ENCODE measurements at regions not wholly inside any gene's neighbourhood (a gene's known extent, or its start where the extent isn't known, plus 50 kb on each side); places are given as distances from the start of the nearest gene placed in this dataset.

- CTCF ChIA-PET, result no interaction called here
- POLR2A ChIA-PET, result no interaction called here
- H3K9me3 ChIP-seq (ENCODE audit: control insufficient read depth, insufficient read depth, low read depth, low read length), result no peaks in the 10 kb centered on the region
- H3K36me3 ChIP-seq (ENCODE audit: control insufficient read depth in 2 of 2, insufficient read depth in 1 of 2, low read length in 2 of 2), result no peaks in the 10 kb centered on the region
- no peaks in the 10 kb centered on the region for H3K4me1 ChIP-seq (ENCODE audit: control insufficient read depth, insufficient read depth, low read length)
- no peak overlapping the region for H3K27ac ChIP-seq (ENCODE audit: extremely low read depth, low read depth, low read length)
- no peak for TF ChIP-seq YY2 (tag by site-specific recombination; IDR thresholded peaks at IDR 0.05)
- no peak for TF ChIP-seq ZNF114 (tag by site-specific recombination; IDR thresholded peaks at IDR 0.05)
- no peak overlapping the region for H3K4me3 ChIP-seq (ENCODE audit: low read depth, low read length)
Observed at GRCh38 chr21:14744368-14744767, 198.3 kb upstream of the SAMSN1 start.

GRCh38 chr21:14742119-14742518 lies 196.0 kb upstream of the SAMSN1 start:
- H3K36me3 ChIP-seq (ENCODE audit: control insufficient read depth in 2 of 2, insufficient read depth in 1 of 2, low read length in 2 of 2), result no peaks in the 10 kb centered on the region
- ChIA-PET CTCF (interaction anchor here (0.7 to 1.1 kb wide), 2 partner anchors 13 to 32 kb away, joined by 3 read pairs; no protein-coding TSS in a partner anchor), POLR2A (no interaction called here)
- H3K9me3 ChIP-seq (ENCODE audit: control insufficient read depth, insufficient read depth, low read depth, low read length), result no peaks in the 10 kb centered on the region
- TF ChIP-seq ZNF747 (tag by site-specific recombination; IDR thresholded peaks at IDR 0.05) (no peak), ZNF169 (tag by site-specific recombination; IDR thresholded peaks at IDR 0.05) (no peak)
- H3K27ac ChIP-seq (ENCODE audit: extremely low read depth, low read depth, low read length), result no peak overlapping the region
- H3K4me1 ChIP-seq (ENCODE audit: control insufficient read depth, insufficient read depth, low read length), result no peaks in the 10 kb centered on the region
- H3K4me3 ChIP-seq (ENCODE audit: low read depth, low read length), result no peak overlapping the region

- TF ChIP-seq GLIS1 (tag by site-specific recombination; IDR thresholded peaks at IDR 0.05) (peak; percentile 68), WT1 (tag by site-specific recombination; IDR thresholded peaks at IDR 0.05) (peak; percentile 34; the same call in 1 of the 2 replicates), ZNF558 (tag by site-specific recombination; IDR thresholded peaks at IDR 0.05) (no peak)
- ChIA-PET CTCF (interaction anchor here (0.6 to 1.2 kb wide), 5 partner anchors 10 to 481 kb away, joined by 3 to 4 read pairs (median 3); no protein-coding TSS in a partner anchor), POLR2A (no interaction called here)
- H3K9me3 ChIP-seq (ENCODE audit: control insufficient read depth, insufficient read depth, low read depth, low read length), result no peaks in the 10 kb centered on the region
- H3K36me3 ChIP-seq (ENCODE audit: control insufficient read depth in 2 of 2, insufficient read depth in 1 of 2, low read length in 2 of 2), result no peaks in the 10 kb centered on the region
- H3K4me1 ChIP-seq (ENCODE audit: control insufficient read depth, insufficient read depth, low read length), result no peaks in the 10 kb centered on the region
- H3K27ac ChIP-seq (ENCODE audit: extremely low read depth, low read depth, low read length), result no peak overlapping the region
- no peak overlapping the region for H3K4me3 ChIP-seq (ENCODE audit: low read depth, low read length)
Observed at GRCh38 chr21:14741256-14741655, 195.1 kb upstream of the SAMSN1 start.

- ChIA-PET CTCF (interaction anchor here (1.2 kb wide), 1 partner anchor 481 kb away, joined by 4 read pairs; no protein-coding TSS in a partner anchor), POLR2A (no interaction called here)
- TF ChIP-seq ZFP41 (tag by site-specific recombination; IDR thresholded peaks at IDR 0.05; ENCODE audit: borderline replicate concordance), result no peak
- TF ChIP-seq ZBTB44 (tag by site-specific recombination; IDR thresholded peaks at IDR 0.05), result no peak
- no peak for TF ChIP-seq ZNF560 (tag by site-specific recombination; IDR thresholded peaks at IDR 0.05; ENCODE audit: borderline replicate concordance)
- no peak for TF ChIP-seq ZNF654 (tag by site-specific recombination; IDR thresholded peaks at IDR 0.05; ENCODE audit: low read depth)
- no peak for TF ChIP-seq ZNF701 (tag by site-specific recombination; IDR thresholded peaks at IDR 0.05)
- no peak for TF ChIP-seq ZBTB10 (tag by site-specific recombination; IDR thresholded peaks at IDR 0.05)
- Histone ChIP-seq H3K9me3 (ENCODE audit: control insufficient read depth, insufficient read depth, low read depth, low read length) (no peaks in the 10 kb centered on the region), H3K4me1 (ENCODE audit: control insufficient read depth, insufficient read depth, low read length) (no peaks in the 10 kb centered on the region), H3K36me3 (ENCODE audit: control insufficient read depth in 2 of 2, insufficient read depth in 1 of 2, low read length in 2 of 2) (no peaks in the 10 kb centered on the region), H3K4me3 (ENCODE audit: low read depth, low read length) (no peak overlapping the region), H3K27ac (ENCODE audit: extremely low read depth, low read depth, low read length) (no peak overlapping the region)
Observed at GRCh38 chr21:14740692-14741091, 194.6 kb upstream of the SAMSN1 start.
